Upper lobe of right lung (tissue), 1 donor: ENCODE measurements at regions not wholly inside any gene's neighbourhood (a gene's known extent, or its start where the extent isn't known, plus 50 kb on each side); places are given as distances from the start of the nearest gene placed in this dataset.

Experiments used
- ATAC-seq: fragments of 200-7000 bp; cut with Tn5 transposase; one replicate; pipeline ENCODE4 v1.9.1; 2020; ENCODE audit warnings: mild to moderate bottlenecking, moderate library complexity
- DNase-seq: peaks from one replicate; pipeline ENCODE4 v3.0.0-alpha.2; 2020
- H3K27ac ChIP-seq: fragments of 200-600 bp; one replicate; pipeline ENCODE4 v1.8.0; 2022
- H3K27me3 ChIP-seq: fragments of 200-600 bp; one replicate; pipeline ENCODE4 v1.8.0; 2022; ENCODE audit warnings: mild to moderate bottlenecking
- H3K36me3 ChIP-seq: fragments of 200-600 bp; one replicate; pipeline ENCODE4 v1.8.0; 2022
- H3K4me1 ChIP-seq: fragments of 200-600 bp; one replicate; pipeline ENCODE4 v1.8.0; 2022
- H3K4me3 ChIP-seq: fragments of 200-600 bp; one replicate; pipeline ENCODE4 v1.8.0; 2022; ENCODE audit warnings: mild to moderate bottlenecking
- H3K9me3 ChIP-seq: fragments of 200-600 bp; one replicate; pipeline ENCODE4 v1.8.0; 2022
- intact Hi-C: fragments of 100-400 bp; cut with DNase I; formaldehyde crosslinking; loops from one replicate; pipeline ENCODE4 v1.11.0; 2022
- TF ChIP-seq, protein P1 (sequence below): fragments of 200-600 bp; IDR thresholded peaks from one replicate; pipeline ENCODE4 v1.8.0; 2022; ENCODE audit warnings: antibody characterized with exemption
- donor health status: DM: no; HTN: yes; CAD: no; lungs with severe emphysema.

DNA sequence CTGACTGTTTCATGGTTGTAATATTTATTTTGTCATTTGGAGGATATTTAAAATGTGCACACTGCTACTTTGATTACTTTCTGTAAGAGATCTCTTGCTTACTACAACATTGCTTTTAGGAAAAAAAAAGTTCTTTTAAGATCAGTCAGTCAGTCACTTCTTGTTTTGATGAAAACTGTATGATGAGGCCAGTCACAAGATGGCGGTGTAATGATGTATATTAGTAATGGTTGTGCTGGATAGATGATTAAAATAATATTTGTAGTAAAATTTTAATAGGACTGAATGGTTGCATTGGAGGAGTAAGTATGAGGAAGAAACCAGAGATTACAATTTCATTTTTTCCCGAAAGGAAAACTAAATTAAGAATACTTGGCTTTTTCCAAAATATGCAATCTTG lies 2411.1 kb downstream of the PCDH9 start:
- H3K9me3 ChIP-seq: no peaks in the 10 kb centered on the region
- DNase-seq (no peak), ATAC-seq (no peak)
- no peak overlapping the region for H3K27ac ChIP-seq
- no peaks in the 10 kb centered on the region for H3K36me3 ChIP-seq
- no peaks in the 10 kb centered on the region for H3K27me3 ChIP-seq
- intact Hi-C loops: no loop called here
- H3K4me1 ChIP-seq: no peaks in the 10 kb centered on the region
- TF ChIP-seq, protein P1, sequence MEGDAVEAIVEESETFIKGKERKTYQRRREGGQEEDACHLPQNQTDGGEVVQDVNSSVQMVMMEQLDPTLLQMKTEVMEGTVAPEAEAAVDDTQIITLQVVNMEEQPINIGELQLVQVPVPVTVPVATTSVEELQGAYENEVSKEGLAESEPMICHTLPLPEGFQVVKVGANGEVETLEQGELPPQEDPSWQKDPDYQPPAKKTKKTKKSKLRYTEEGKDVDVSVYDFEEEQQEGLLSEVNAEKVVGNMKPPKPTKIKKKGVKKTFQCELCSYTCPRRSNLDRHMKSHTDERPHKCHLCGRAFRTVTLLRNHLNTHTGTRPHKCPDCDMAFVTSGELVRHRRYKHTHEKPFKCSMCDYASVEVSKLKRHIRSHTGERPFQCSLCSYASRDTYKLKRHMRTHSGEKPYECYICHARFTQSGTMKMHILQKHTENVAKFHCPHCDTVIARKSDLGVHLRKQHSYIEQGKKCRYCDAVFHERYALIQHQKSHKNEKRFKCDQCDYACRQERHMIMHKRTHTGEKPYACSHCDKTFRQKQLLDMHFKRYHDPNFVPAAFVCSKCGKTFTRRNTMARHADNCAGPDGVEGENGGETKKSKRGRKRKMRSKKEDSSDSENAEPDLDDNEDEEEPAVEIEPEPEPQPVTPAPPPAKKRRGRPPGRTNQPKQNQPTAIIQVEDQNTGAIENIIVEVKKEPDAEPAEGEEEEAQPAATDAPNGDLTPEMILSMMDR: no peak
- no peak overlapping the region for H3K4me3 ChIP-seq

DNA sequence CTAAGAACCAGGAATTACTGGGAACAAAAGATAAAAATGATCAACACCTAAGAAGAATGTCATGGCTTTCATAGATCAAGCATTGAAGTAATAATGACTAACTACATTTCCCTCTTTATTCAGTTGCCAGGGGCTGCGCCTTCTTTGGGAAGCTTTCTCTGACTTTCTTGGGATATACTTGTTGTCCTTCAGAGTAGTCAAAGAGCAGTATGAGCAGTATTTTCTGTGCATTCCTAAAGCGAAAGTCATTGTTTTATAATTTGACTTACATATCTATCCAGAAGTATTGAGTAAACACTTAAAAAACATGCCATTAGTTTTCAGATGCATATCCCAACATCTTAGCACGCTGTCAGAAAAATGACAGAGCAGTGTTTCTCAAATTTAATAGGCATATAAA lies 2412.4 kb downstream of the PCDH9 start:
- no peak overlapping the region for H3K27ac ChIP-seq
- TF ChIP-seq, protein P1: no peak
- DNase-seq (no peak), ATAC-seq (no peak)
- H3K36me3 ChIP-seq: no peaks in the 10 kb centered on the region
- intact Hi-C loops: no loop called here
- H3K9me3 ChIP-seq: no peaks in the 10 kb centered on the region
- H3K4me1 ChIP-seq: no peaks in the 10 kb centered on the region
- no peaks in the 10 kb centered on the region for H3K27me3 ChIP-seq
- H3K4me3 ChIP-seq: no peak overlapping the region

DNA sequence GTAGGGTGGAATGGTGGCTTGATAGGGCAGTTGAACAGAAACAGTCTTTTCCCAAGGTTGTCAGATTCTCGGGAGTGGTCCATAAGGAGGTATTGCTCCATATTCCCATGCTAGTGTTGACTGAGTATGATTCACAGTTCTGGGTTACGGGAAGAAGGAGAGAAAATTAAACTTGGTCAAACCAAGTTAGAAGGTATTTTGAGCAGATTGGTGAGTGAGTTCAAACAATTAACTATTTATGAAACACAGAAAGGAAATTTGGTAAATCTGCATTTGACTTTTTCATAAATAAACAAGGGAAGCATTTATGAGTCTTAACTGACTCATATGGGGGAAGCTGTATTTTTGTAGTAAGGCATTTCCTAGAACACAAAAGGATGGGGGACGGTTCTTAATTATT lies 2419.4 kb downstream of the PCDH9 start:
- no peaks in the 10 kb centered on the region for H3K4me1 ChIP-seq
- intact Hi-C loops: no loop called here
- no peak overlapping the region for H3K4me3 ChIP-seq
- H3K27me3 ChIP-seq: no peaks in the 10 kb centered on the region
- DNase-seq (no peak), ATAC-seq (no peak)
- H3K27ac ChIP-seq: no peak overlapping the region
- H3K36me3 ChIP-seq: no peaks in the 10 kb centered on the region
- H3K9me3 ChIP-seq: no peaks in the 10 kb centered on the region
- TF ChIP-seq, protein P1: no peak

- Histone ChIP-seq H3K36me3 (no peaks in the 10 kb centered on the region), H3K27me3 (no peaks in the 10 kb centered on the region), H3K4me3 (no peak overlapping the region), H3K9me3 (no peaks in the 10 kb centered on the region), H3K27ac (no peak overlapping the region), H3K4me1 (no peaks in the 10 kb centered on the region)
- TF ChIP-seq, protein P1: no peak
- intact Hi-C loops: no loop called here
- DNase-seq (no peak), ATAC-seq (no peak)
Observed at GRCh38 chr13:64808704-64809103, 2421.4 kb downstream of the PCDH9 start.

DNA sequence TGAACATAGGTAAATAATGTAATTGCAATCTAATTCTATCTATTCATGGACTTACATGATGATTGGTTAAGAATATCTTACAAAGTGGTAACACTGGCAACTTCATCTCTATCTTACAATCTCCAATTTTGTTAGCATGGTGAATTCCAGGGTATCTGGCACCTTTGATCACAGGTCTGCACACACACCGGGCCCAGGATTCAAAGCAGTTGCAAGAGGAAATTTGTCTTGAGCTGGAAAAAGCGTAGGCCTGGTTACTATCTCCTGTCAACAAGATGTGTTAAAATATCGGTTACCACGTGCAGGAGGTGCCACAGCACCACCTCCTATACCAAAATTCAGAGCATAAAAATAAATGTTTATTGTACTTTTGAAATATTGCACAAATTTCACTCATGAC lies 2428.4 kb downstream of the PCDH9 start:
- Histone ChIP-seq H3K27ac (no peak overlapping the region), H3K9me3 (no peaks in the 10 kb centered on the region), H3K4me3 (no peak overlapping the region), H3K4me1 (no peaks in the 10 kb centered on the region), H3K27me3 (no peaks in the 10 kb centered on the region), H3K36me3 (no peaks in the 10 kb centered on the region)
- intact Hi-C loops: no loop called here
- TF ChIP-seq, protein P1: no peak
- ATAC-seq (no peak), DNase-seq (no peak)

DNA sequence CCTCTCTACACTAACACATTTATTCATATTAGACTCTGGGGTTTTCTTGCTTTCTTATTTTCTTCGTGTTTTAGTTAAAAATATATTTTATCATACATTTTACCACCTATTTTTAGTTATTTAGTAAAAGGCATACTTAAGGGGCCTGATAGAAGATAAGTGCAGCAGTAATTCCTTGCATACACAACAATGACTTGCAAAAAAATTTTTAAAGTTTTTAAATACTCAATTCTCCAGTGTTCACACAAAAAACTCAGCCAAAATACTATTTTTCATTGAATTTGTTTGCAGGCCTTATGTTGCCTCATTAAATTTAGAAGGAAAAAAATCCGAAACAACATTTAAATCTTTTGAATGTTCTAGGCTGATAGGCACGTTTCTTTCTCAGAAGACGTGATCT lies 2431.7 kb downstream of the PCDH9 start:
- TF ChIP-seq, protein P1: no peak
- no peaks in the 10 kb centered on the region for H3K27me3 ChIP-seq
- DNase-seq: no peak
- no peaks in the 10 kb centered on the region for H3K4me1 ChIP-seq
- ATAC-seq: no peak
- no peaks in the 10 kb centered on the region for H3K36me3 ChIP-seq
- intact Hi-C loops: no loop called here
- no peak overlapping the region for H3K4me3 ChIP-seq
- H3K9me3 ChIP-seq: no peaks in the 10 kb centered on the region
- no peak overlapping the region for H3K27ac ChIP-seq
